Activated T-cell treated with anti-CD3 and anti-CD28 coated beads for 4 hours (primary cell): ENCODE measurements at regions not wholly inside any gene's neighbourhood (a gene's known extent, or its start where the extent isn't known, plus 50 kb on each side); places are given as distances from the start of the nearest gene placed in this dataset.
A peak's percentile ranks its signal among the peaks of the same experiment; 100 is the strongest.

ENCODE experiments used
- DNase-seq: peaks from one replicate; pipeline ENCODE4 v3.0.0-alpha.2; 2020

- DNase-seq, result no peak
These were observed 208.2 kb upstream of the INHBA start for GRCh38 chr7:41910940-41911600.

- DNase-seq, result no peak
These were observed 204.6 kb upstream of the INHBA start for GRCh38 chr7:41907444-41907843.

- no peak for DNase-seq
These were observed 197.6 kb upstream of the INHBA start for GRCh38 chr7:41900532-41900931.

- no peak for DNase-seq
These were observed 197.0 kb upstream of the INHBA start for GRCh38 chr7:41899823-41900433.

GRCh38 chr7:41893656-41894055 is 190.8 kb upstream of the INHBA start:
- DNase-seq, result no peak

GRCh38 chr7:41892356-41893100 is 189.6 kb upstream of the INHBA start:
- DNase-seq, result no peak

- DNase-seq, result no peak
These were observed 189.1 kb upstream of the INHBA start for GRCh38 chr7:41891950-41892349.

GRCh38 chr7:41890631-41891274 is 187.9 kb upstream of the INHBA start:
- DNase-seq, result no peak

- no peak for DNase-seq
These were observed 186.6 kb upstream of the INHBA start for GRCh38 chr7:41889472-41889871.

- DNase-seq, result no peak
These were observed 186.2 kb upstream of the INHBA start for GRCh38 chr7:41889040-41889439.

GRCh38 chr7:41887416-41887815 is 184.5 kb upstream of the INHBA start:
- no peak for DNase-seq

- no peak for DNase-seq
These were observed 184.0 kb upstream of the INHBA start for GRCh38 chr7:41886901-41887311.

GRCh38 chr7:41886262-41886900 is 183.5 kb upstream of the INHBA start:
- no peak for DNase-seq

GRCh38 chr7:41885748-41886147 is 182.9 kb upstream of the INHBA start:
- DNase-seq, result no peak

- no peak for DNase-seq
These were observed 182.2 kb upstream of the INHBA start for GRCh38 chr7:41885078-41885477.

GRCh38 chr7:41882745-41883420 is 180.0 kb upstream of the INHBA start:
- no peak for DNase-seq

- DNase-seq, result no peak
These were observed 179.4 kb upstream of the INHBA start for GRCh38 chr7:41882256-41882655.

- DNase-seq, result peak; percentile 52
These were observed 178.6 kb upstream of the INHBA start for GRCh38 chr7:41881331-41882130.

GRCh38 chr7:41880107-41880506 is 177.2 kb upstream of the INHBA start:
- no peak for DNase-seq

- DNase-seq, result no peak
These were observed 176.5 kb upstream of the INHBA start for GRCh38 chr7:41879403-41879802.
